SKM-1 treated with dmso at 0.1 percent for 144 hours (cell line): ENCODE measurements at regions not wholly inside any gene's neighbourhood (a gene's known extent, or its start where the extent isn't known, plus 50 kb on each side); places are given as distances from the start of the nearest gene placed in this dataset.
A peak's percentile ranks its signal among the peaks of the same experiment; 100 is the strongest.
"Not testable (repeated sequence)": the region's sequence is repeated elsewhere in the genome, so short reads cannot be mapped to it uniquely, and the experiment has no call there.

Experiments used
- DNase-seq: peaks from one replicate; lab custom pipeline; 2025; ENCODE audit not compliant: unreplicated experiment; lab: John Stamatoyannopoulos, UW

DNA sequence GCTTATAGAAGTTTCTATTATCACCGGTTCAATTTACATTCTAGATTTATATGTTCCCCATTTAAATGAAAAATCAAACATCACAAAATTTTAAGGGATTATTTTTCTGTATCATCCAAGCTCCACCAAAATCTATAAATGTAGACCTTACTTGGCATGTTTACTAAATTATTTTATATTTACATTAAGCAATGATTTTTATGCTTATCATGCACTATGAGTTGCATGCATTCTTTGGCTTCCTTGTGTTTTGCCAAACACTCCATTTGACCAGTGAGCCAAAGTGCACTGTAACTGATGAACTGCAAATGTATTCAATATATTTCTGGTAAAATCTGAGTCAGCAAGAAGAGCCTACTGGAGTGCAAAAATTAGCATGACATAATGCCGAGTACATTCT is 595.5 kb upstream of the PCDH7 start:
- DNase-seq, result not testable (repeated sequence)

DNA sequence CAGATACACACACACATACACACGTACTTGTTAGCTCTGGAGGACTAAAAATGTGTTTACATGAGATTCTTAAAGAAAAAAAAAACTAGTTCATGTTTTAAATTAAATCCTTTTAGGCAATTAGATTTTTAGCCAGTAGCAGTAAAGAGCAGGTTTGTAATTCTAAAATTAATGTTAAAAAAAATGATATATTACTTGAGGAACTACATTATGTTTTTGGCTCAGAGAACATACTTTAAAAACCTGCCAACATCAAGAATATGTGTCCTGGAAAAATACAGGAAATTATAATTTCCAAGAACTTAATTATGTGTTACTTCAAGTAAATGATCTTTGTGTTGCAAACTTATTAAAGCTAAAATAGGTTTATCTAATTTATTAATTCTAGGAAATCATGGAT is 594.3 kb upstream of the PCDH7 start:
- no peak for DNase-seq

DNA sequence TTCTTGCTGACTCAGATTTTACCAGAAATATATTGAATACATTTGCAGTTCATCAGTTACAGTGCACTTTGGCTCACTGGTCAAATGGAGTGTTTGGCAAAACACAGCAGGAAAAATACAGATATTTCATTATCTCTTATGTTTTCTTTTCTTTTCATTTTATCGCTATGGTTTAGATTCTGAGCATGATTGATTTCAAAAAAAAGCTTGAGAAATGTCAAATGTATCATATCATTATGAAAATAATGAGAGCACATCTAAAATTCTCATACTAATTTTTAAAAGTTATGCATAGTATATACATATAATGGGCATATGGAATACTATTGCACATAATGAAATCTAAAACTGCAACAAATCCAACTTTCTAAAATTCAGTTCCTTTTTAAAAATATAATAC is 593.8 kb upstream of the PCDH7 start:
- no peak for DNase-seq

DNA sequence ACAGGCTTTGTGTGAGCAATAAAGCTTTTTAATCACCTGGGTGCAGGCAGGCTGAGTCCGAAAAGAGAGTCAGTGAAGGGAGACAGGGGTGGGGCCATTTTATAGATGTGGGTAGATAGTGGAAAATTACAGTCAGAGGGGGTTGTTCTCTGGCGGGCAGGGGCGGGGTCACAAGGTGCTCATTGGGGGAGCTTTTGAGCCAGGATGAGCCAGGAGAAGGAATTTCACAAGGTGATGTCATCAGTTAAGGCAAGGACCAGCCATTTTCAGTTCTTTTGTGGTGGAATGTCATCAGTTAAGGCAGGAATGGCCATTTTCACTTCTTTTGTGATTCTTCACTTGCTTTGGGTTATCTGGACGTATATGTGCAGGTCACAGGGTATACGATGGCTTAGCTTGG is 571.3 kb upstream of the PCDH7 start:
- not testable (repeated sequence) for DNase-seq

DNA sequence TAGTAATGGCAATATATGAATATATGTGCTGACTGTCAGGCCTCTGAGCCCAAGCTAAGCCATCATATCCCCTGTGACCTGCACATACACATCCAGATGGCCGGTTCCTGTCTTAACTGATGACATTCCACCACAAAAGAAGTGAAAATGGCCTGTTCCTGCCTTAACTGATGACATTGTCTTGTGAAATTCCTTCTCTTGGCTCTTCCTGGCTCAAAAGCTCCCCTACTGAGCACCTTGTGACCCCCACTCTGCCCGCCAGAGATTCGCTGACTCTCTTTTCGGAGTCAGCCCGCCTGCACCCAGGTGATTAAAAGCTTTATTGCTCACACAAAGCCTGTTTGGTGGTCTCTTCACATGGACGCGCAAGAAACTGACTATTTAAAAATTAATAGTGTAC is 570.6 kb upstream of the PCDH7 start:
- DNase-seq, result not testable (repeated sequence)

DNA sequence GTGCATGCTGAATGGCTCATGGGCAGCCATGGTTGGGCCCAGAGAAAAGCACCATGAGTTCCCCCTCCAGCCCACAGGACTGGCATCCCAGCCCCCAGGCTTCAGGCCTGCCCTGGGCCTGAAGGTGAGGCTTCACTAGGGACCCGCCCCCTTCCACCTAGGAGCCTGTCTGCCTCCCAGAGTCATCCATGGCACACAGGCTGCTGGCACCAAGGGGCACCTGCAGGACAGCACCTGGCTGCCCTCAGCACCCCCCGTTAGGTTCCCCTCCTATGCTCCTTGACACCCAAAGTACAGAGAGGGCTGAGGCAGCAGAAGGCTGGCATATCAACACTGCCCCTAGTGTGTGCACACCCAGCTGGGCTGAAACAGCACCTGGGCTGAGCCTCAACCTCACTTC is 566.7 kb upstream of the PCDH7 start:
- no peak for DNase-seq

DNA sequence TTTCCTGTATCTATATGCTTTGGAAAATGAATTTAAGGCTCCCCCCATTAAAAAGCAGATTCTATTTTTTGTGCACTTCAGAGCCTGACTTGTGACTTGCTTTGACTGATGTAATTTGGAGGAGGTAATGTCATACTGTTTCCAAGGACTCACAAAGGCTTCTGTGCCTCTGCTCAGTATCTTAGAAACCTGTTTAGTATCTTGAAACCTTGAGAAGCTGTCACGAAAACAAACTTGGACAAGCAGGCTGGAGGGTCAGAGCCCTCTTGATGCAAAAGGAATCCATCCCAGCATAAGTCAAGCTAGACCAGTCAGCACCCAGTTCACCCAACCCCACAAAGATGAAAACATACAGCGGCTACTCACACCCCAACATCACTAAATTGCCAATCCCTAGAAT is 560.0 kb upstream of the PCDH7 start:
- no peak for DNase-seq

DNA sequence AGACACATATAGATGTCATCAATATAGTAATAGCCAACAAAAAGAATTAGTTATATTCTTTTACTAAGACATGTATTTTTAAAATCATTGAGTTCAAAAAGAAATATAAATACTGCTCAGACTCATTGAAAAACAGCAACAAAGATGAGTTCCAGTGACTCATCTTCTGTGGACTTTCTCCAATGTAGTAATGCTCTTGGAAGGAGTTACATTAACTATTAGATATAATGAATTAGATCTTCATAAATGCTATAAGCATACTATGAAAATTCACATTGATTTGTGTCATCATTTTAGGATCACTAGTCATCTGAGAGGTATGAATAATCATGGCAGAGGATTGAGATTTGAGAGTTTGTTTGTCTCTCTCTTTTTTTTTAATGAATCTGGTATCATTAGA is 547.8 kb upstream of the PCDH7 start:
- DNase-seq, result no peak

DNA sequence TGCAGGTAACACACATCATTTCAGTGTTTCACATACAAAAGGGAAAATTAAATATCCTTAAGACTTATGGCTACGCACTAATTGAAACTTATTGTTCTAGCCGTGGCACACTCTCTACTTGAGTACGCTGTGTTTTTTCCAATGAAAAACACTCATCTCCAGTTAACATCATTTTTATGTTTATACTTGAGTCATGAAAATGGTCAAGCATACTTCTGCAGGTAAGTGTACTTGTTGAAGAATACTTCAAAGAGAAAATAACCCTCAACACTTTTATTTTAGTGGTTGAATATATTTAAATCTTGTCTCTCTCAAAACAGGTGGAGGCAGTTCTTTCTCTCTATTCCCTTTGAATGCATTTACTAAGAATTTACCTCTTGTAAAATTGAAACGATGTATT is 538.7 kb upstream of the PCDH7 start:
- no peak for DNase-seq

DNA sequence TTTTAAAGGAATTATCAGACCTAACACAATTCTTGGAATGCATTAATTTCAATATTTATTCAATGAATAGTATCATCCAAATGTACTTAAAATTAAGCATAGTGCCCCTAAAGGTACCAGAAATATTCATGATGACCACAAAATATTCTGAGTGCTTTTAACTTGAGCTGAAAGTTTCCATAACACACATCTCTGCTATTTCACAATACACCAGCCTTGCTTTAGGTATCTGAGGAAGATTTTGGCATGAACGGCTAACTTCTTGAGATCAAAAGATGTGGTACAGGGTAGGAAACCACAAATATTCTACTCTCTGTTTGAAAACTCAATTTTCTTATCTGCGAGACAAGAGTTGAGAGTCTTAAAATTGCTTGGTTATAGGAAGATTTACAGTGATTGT is 538.3 kb upstream of the PCDH7 start:
- no peak for DNase-seq

DNA sequence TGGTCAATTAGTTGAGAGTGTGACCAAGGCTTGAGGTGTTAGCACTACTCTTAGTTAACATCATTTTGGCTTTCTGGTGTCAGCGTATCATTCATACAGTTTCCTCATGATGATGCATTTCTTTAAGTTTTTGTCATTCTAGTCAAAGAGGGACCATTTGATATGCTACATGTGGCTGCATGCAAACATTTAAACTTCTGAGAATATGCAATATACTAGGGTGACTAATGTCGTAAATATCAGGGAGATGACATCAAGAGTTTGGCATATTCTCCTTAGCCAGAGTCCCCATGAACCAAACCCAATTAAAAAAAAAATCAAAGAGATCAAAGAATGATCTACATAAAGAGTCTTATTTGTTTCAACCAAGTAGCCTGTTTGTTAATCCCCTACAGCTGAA is 537.4 kb upstream of the PCDH7 start:
- no peak for DNase-seq

DNA sequence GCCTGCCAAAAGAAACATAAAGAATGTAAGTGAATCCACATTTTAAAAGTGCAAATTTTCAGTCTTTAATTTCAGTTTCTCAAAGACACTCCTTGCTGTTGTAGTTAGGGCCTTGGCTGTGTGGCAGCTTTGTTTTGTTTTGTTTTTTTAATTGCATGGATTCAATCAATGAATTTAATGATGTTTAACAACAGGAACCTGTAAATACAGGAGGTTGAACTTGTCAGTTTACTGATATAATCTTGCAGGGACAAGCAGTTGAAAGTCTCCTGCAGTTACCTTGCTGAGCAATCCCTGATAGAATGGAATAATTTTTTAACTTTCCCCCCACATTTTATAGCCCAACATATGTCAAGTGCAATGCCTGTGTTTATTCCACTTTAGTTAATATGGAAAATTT is 528.3 kb upstream of the PCDH7 start:
- no peak for DNase-seq

DNA sequence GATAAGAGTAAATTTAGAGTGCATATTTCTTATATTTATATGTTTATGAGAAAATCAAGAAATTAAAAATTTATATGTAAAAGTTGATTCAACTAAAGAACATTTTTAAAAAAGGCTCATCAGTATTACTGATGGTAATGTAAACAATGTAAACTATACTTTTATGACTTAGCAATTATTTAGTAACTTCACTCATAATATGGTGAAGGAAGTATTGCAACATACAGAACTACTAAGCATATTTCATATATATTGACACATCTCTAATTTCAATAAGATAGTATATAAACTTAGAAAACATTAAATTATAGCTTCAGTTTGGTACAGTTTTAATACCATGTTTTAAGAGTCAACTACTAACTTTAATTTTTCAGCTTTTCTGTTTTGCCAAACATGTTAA is 512.8 kb upstream of the PCDH7 start:
- no peak for DNase-seq

DNA sequence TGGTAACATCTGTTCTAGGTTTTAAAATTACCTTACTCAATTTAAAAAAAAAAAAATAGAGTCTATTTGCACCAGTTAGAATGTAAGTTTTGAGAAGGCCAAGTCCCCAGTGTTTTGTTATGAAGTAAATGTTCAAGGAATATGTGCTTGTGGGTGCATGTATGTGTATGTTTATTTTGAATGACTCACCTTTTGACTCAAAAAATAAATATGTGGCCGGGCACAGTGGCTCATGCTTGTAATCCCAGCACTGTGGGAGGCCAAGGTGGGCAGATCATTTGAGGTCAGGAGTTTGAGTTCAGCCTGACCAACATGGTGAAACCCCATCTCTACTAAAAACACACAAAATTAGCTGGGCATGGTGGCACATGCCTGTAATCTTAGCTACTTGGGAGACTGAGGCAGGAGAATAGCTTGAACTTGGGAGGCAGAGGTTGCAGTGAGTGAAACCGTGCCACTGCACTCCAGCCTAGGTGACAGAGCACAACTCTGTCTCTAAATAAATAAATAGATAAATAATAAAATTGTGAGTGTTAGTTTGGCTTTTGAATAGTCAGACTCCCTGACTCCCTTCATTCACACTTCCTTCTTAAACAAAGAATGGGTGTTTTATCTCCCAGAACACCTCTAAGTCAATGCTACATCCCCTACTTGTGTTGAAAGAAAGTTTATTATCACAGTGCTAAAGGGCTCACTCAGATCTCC is 511.3 kb upstream of the PCDH7 start:
- no peak for DNase-seq

DNA sequence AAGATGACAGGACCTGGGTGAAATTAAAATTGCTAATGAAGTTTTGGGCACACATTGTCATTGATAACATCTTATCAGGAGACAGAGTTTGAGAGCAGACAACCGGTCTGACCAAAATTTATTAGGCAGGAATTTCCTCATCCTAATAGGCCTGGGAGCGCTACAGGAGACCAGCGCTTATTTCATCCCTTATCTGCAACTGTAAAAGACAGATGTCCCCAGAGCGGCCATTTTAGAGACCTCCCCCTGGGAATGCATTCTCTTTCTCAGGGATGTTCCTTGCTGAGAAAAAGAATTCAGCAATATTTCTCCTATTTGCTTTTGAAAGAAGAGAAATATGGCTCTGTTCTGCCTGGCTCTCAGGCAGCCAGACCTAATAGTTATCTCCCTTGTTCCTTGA is 504.2 kb upstream of the PCDH7 start:
- DNase-seq, result not testable (repeated sequence)

DNA sequence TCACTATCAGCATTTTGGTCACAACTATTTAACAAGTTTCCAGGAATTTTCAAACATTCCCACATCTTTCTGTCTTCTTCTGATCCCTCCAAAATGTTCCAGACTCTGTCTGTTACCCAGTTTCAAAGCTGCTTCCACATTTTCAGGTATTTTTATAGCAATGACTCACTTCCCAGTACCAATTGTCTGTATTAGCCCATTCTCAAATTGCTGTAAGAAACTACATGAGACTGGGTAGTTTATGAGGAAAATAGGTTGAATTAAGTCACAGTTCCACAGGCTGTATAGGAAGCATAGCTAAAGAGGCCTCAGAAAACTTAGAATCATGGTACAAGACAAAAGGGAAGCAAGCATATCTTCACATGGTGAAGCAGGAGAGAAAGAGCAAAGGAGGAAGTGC is 475.0 kb upstream of the PCDH7 start:
- peak; percentile 23 for DNase-seq

DNA sequence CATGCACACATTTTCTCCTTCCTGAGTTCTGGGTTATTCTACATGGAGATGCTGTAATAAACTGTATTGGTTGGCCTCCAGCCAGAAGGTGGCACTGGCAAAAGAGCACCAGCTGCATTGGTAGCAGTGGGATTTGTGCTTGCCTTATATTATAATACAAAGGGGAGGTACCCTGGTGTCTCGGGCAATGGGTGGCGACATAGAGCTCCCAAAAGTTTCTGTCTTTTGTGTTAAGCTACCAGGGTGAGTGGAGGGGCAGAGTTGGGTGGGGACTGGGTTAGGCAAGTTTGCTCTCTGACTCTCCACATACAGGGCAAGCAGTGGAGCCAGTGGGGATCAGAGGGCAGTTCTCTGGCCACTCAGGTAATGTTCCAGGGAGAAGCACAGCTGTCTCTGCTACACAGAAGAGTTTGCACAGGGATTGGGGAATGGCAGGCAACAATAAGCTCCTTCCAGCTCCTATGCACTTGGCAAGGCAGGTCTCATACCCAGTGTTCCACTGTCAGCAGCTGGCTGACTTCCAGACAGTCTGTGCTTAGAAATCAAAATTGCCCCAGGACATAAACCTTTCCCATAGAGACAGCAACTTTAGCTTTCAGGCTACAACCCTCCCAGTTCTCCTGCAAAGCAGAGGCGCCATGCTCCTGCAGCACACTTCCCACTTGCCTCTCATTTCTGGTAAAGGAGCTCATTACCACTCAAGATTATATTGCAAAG is 463.9 kb upstream of the PCDH7 start:
- no peak for DNase-seq

DNA sequence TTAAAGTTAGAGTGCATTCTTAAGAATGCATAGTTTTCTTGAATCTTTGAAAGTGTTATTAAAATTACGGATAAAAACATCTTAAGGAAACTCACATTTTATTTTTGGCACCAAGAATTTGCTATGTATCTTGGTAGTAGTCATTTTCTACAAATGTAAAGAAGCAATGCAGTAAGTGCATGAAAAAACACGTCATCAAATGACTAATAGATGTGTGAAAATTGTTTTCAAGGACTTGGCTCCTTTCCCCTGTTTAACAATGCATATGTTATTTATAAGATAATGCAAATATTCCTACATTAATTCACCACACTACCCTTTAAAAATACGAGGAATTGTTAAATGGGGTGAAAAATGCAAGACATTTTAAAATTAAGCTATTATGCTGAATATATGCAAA is 461.2 kb upstream of the PCDH7 start:
- DNase-seq, result no peak

DNA sequence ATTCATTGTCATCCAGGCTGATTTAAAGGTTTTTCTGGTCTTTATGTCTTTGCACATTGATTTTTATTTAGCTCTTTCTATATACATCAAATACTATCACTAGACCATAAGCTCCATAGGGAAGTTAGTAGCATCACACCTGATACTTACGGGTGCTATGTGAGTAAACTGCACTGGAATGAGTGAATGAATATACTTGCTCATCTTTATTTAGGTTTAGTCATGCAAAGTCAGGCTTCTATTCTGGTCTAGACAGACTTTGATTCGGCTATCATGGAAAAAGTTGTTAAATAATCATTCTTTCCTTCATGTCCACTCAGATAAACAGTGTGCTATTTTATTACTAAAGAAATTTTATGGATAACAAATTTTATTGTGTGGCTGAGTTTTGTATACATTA is 457.8 kb upstream of the PCDH7 start:
- DNase-seq, result no peak

DNA sequence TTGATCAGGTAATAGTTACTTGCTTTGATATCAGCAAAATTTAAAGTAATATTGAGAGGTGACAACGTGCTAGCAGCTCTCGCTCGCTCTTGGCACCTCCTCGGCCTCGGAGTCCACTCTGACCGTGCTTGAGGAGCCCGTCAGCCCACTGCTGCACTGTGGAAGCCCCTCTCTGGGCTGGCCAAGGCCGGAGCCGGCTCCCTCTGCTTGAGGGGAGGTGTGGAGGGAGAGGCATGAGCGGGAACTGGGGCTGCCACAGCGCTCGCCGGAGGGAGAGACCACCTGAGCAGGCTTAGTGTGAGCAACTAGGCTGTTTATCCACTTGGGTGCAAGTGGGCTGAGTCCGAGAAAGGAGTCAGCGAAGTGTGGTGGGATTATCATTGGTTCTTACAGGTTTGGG is 455.7 kb upstream of the PCDH7 start:
- DNase-seq, result no peak

DNA sequence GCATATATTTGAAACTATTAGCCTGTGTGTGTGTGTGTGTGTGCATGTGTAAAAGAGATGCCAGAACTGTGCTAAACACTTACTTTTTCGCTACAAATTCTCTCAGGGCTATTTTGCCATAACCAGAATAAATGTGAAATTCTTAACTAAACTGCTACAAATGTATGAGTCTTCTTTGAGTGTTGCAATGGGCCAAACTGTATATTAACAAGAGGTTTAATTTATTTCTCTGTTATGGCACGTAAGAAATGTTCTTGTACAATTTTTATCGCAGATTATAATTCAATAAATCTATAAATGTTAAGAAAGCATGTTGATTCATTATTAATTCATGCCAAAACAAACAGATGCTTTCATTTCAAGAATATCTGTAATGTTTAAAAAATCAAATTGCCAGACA is 454.5 kb upstream of the PCDH7 start:
- DNase-seq, result no peak

DNA sequence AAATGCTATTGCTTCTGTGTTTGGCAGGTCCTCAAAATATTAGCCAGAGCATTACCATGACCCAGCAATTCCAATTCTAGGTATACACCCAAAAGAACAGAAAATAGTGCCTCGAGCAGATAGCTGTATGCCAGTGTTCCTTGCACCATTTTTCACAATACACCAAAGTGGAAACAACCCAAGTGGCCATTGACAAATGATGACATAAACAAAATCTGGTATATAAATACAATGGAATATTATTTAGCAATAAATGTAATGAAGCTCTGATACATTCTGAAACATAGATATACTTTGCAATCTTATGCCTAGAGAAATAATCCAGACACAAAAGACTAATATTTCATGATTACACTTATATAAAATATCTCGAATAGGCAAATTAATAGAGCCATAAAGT is 451.8 kb upstream of the PCDH7 start:
- no peak for DNase-seq

DNA sequence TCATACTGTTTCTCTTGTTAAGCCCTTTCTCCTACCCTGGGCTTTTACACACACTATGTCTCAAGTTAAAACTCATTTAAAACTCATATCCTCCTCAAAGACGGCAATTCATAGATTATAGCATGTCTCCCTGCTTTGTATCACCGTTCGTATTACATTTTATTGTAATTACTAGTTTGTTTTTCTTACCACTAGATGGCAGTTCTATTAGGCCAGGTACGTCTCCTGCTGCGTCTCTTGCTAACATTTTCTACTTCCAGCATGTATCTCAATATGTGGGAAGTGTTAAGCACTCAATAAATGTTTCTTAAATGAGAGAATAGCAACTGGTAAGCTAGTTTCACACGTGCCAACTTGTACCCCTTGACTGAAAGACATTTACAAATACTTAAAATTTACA is 450.3 kb upstream of the PCDH7 start:
- no peak for DNase-seq
